H1 (cell line): ENCODE measurements at regions not wholly inside any gene's neighbourhood (a gene's known extent, or its start where the extent isn't known, plus 50 kb on each side); places are given as distances from the start of the nearest gene placed in this dataset.

Source experiments
- CTCF ChIA-PET: fragments of 300-600 bp; sonication (Branson Sonifier 250); formaldehyde crosslinking; loops from one replicate; lab custom pipeline; 2021; ENCODE audit not compliant: partially characterized antibody; lab: Charles Lee
- POLR2A ChIA-PET: fragments of 300-600 bp; sonication (Branson Sonifier 250); formaldehyde crosslinking; loops from one replicate; lab custom pipeline; 2021; ENCODE audit warnings: inconsistent platforms; ENCODE audit not compliant: partially characterized antibody; lab: Charles Lee
- DNase-seq, 2 experiments: peaks; one replicate each; pipeline versions ENCODE4 v3.0.0 to v3.0.0-alpha.2; 2010 to 2022; ENCODE audit warnings: low spot score in 2 of 2, low read depth in 1 of 2, mixed read lengths in 1 of 2
- FAIRE-seq: peaks from 2 replicates; lab custom pipeline; 2011; peaks lifted over from hg19 to GRCh38; lab: Jason Lieb, UNC
- H2AFZ ChIP-seq: 2 replicates; pipeline ENCODE4 v1.8.1; 2012; ENCODE audit warnings: low read length, inconsistent platforms
- H2AK5ac ChIP-seq: 2 replicates; pipeline ENCODE4 v1.6.1; 2013; ENCODE audit warnings: low read depth, low read length
- H2BK120ac ChIP-seq: replicated peaks from 2 replicates; pipeline ENCODE3; 2013; ENCODE audit warnings: low read depth, low read length, inconsistent platforms
- H2BK12ac ChIP-seq: 2 replicates; pipeline ENCODE4 v1.6.1; 2013; ENCODE audit warnings: low read depth, low read length
- H2BK15ac ChIP-seq: 2 replicates; pipeline ENCODE4 v1.6.1; 2013; ENCODE audit warnings: low read length
- H2BK20ac ChIP-seq: 2 replicates; pipeline ENCODE4 v1.6.1; 2013; ENCODE audit warnings: low read length
- H2BK5ac ChIP-seq: 2 replicates; pipeline ENCODE4 v1.6.1; 2013; ENCODE audit warnings: low read depth, low read length
- H3K14ac ChIP-seq: 2 replicates; pipeline ENCODE4 v1.6.1; 2013; ENCODE audit warnings: inconsistent platforms; ENCODE audit not compliant: insufficient read length
- H3K18ac ChIP-seq: 2 replicates; pipeline ENCODE4 v1.6.1; 2013; ENCODE audit warnings: low read length; ENCODE audit errors: extremely low read depth
- H3K23ac ChIP-seq: 2 replicates; pipeline ENCODE4 v1.6.1; 2013; ENCODE audit warnings: inconsistent platforms; ENCODE audit not compliant: insufficient read length
- H3K23me2 ChIP-seq: 2 replicates; pipeline ENCODE4 v1.6.1; 2013; ENCODE audit warnings: low read depth, low read length
- H3K27ac ChIP-seq: 2 replicates; pipeline ENCODE4 v1.6.1; 2011; ENCODE audit warnings: low read depth, low read length, inconsistent platforms
- H3K27me3 ChIP-seq, 4 experiments: replicated peaks in 1 of 4; 1 replicate in 1 of 4; 2 replicates in 3 of 4; pipeline versions ENCODE4 v1.6.1 to v1.8.1; 2011 to 2013; ENCODE audit warnings: low read length in 3 of 4, mild to moderate bottlenecking in 3 of 4, inconsistent platforms in 2 of 4, mixed read lengths in 2 of 4, moderate library complexity in 1 of 4; ENCODE audit not compliant: control insufficient read depth in 3 of 4, insufficient read depth in 3 of 4; ENCODE audit errors: extremely low read depth in 1 of 4
- H3K36me3 ChIP-seq, 4 experiments: 2 replicates each; pipeline versions ENCODE4 v1.6.1 to v1.8.1; 2011 to 2013; ENCODE audit warnings: mild to moderate bottlenecking in 4 of 4, low read length in 3 of 4, moderate library complexity in 2 of 4, control low read depth in 1 of 4, inconsistent platforms in 1 of 4; ENCODE audit not compliant: insufficient read depth in 4 of 4, control insufficient read depth in 2 of 4
- H3K4ac ChIP-seq: replicated peaks from 2 replicates; pipeline ENCODE3; 2013; ENCODE audit warnings: low read length, low read depth, mixed read lengths, inconsistent platforms; ENCODE audit not compliant: insufficient read length
- H3K4me1 ChIP-seq, 4 experiments: replicated peaks in 1 of 4; 1 replicate in 1 of 4; 2 replicates in 3 of 4; pipeline versions ENCODE4 v1.6.1 to v1.8.1; 2011 to 2013; ENCODE audit warnings: low read length in 3 of 4, inconsistent platforms in 2 of 4, mixed read lengths in 1 of 4; ENCODE audit not compliant: insufficient read depth in 4 of 4, control insufficient read depth in 3 of 4
- H3K4me2 ChIP-seq, 2 experiments: 2 replicates each; pipeline versions ENCODE4 v1.6.1 to v1.8.1; 2011 to 2013; ENCODE audit warnings: low read depth in 2 of 2, low read length in 2 of 2, control low read depth in 1 of 2, inconsistent platforms in 1 of 2, mild to moderate bottlenecking in 1 of 2; ENCODE audit not compliant: insufficient read depth in 1 of 2
- H3K4me3 ChIP-seq, 4 experiments: fragments of 200-600, 300-600 bp in 1 of 4; sonication (generic), shearing (Covaris generic), sonication (Bioruptor Twin) in 1 of 4; 2 replicates each; pipeline versions ENCODE4 v1.5.1 to v1.8.1; 2011 to 2016; ENCODE audit warnings: low read length in 4 of 4, low read depth in 3 of 4, control low read depth in 2 of 4, inconsistent platforms in 2 of 4, mild to moderate bottlenecking in 2 of 4, mixed read lengths in 1 of 4, moderate library complexity in 1 of 4; ENCODE audit not compliant: insufficient read depth in 2 of 4; ENCODE audit errors: extremely low read depth in 1 of 4
- H3K56ac ChIP-seq: replicated peaks from 2 replicates; pipeline ENCODE3; 2013; ENCODE audit warnings: low read depth, mild to moderate bottlenecking, mixed read lengths, low read length, inconsistent platforms; ENCODE audit not compliant: insufficient read length
- H3K79me1 ChIP-seq: 2 replicates; pipeline ENCODE4 v1.6.1; 2013; ENCODE audit warnings: low read depth, low read length, control low read depth
- H3K79me2 ChIP-seq, 2 experiments: 2 replicates each; pipeline versions ENCODE4 v1.6.1 to v1.8.1; 2012 to 2013; ENCODE audit warnings: low read length in 2 of 2, mild to moderate bottlenecking in 2 of 2, inconsistent platforms in 1 of 2; ENCODE audit not compliant: insufficient read depth in 2 of 2, control insufficient read depth in 1 of 2
- H3K9ac ChIP-seq, 4 experiments: replicated peaks in 1 of 4; 1 replicate in 1 of 4; 2 replicates in 3 of 4; pipeline versions ENCODE4 v1.6.1 to v1.8.1; 2011 to 2013; ENCODE audit warnings: low read depth in 3 of 4, low read length in 3 of 4, control low read depth in 2 of 4, mild to moderate bottlenecking in 2 of 4, moderate library complexity in 2 of 4, inconsistent platforms in 1 of 4; ENCODE audit errors: extremely low read depth in 1 of 4
- H3K9me3 ChIP-seq, 2 experiments: 2 replicates each; pipeline versions ENCODE4 v1.6.1 to v1.8.1; 2012 to 2013; ENCODE audit warnings: mild to moderate bottlenecking in 2 of 2, moderate library complexity in 2 of 2, control low read depth in 1 of 2, inconsistent platforms in 1 of 2, low read depth in 1 of 2, low read length in 1 of 2, mixed read lengths in 1 of 2; ENCODE audit not compliant: insufficient read depth in 2 of 2
- H4K20me1 ChIP-seq, 2 experiments: replicated peaks in 1 of 2; 2 replicates each; pipeline versions ENCODE3 to v1.8.1; 2011 to 2013; ENCODE audit warnings: inconsistent platforms in 2 of 2, low read length in 2 of 2, mild to moderate bottlenecking in 1 of 2; ENCODE audit not compliant: insufficient read depth in 2 of 2, control insufficient read depth in 1 of 2
- H4K5ac ChIP-seq: 2 replicates; pipeline ENCODE4 v1.6.1; 2013; ENCODE audit warnings: low read length, low read depth, mixed read lengths, inconsistent platforms; ENCODE audit not compliant: insufficient read length
- H4K8ac ChIP-seq: 2 replicates; pipeline ENCODE4 v1.8.0; 2013; ENCODE audit warnings: mild to moderate bottlenecking, moderate library complexity, low read length, inconsistent platforms; ENCODE audit not compliant: insufficient read depth; ENCODE audit errors: extremely low read depth
- H4K91ac ChIP-seq: replicated peaks from 2 replicates; pipeline ENCODE3; 2013; ENCODE audit warnings: low read length, mixed read lengths, inconsistent platforms; ENCODE audit not compliant: insufficient read length
- BACH1 ChIP-seq: IDR thresholded peaks from 2 replicates; pipeline ENCODE4 v1.6.1; 2012; ENCODE audit warnings: low read length, improper control_type of control experiment
- CBX5 ChIP-seq: fragments of 300-800, 300-1000 bp; sonication (generic); IDR thresholded peaks from 2 replicates; pipeline ENCODE4 v1.7.1; 2016; ENCODE audit warnings: antibody characterized with exemption, low read length, low read depth
- CREB1 ChIP-seq: IDR thresholded peaks from 2 replicates; pipeline ENCODE4 v1.6.1; 2012; ENCODE audit warnings: inconsistent platforms
- EGR1 ChIP-seq: IDR thresholded peaks from 2 replicates; pipeline ENCODE4 v1.6.1; 2011; ENCODE audit warnings: low read depth, low read length, borderline replicate concordance
- HDAC6 ChIP-seq: IDR thresholded peaks from one replicate; pipeline ENCODE4 v1.7.1; 2012; ENCODE audit warnings: low read depth, mild to moderate bottlenecking, inconsistent platforms, low read length, moderate library complexity
- JUN ChIP-seq: IDR thresholded peaks from 2 replicates; pipeline ENCODE4 v1.6.1; 2011; ENCODE audit warnings: low read depth, mild to moderate bottlenecking, improper control_type of control experiment, low read length
- RNF2 ChIP-seq: fragments of 200-900, 300-1000 bp; sonication (generic); IDR thresholded peaks from 2 replicates; pipeline ENCODE4 v1.7.1; 2016; ENCODE audit warnings: borderline replicate concordance, low read depth, mild to moderate bottlenecking, antibody characterized with exemption, low read length; ENCODE audit not compliant: poor library complexity, severe bottlenecking; ENCODE audit errors: missing control alignments
- SAP30 ChIP-seq: fragments of 300-600 bp; sonication (generic); IDR thresholded peaks from 2 replicates; pipeline ENCODE4 v1.7.1; 2012; ENCODE audit warnings: low read length, moderate library complexity, mild to moderate bottlenecking, inconsistent platforms; ENCODE audit not compliant: insufficient read depth, insufficient replicate concordance
- SIN3A ChIP-seq, 2 experiments: IDR thresholded peaks in 1 of 2; conservative IDR thresholded peaks in 1 of 2; 2 replicates each; pipeline ENCODE4 v1.6.1; 2011 to 2012; ENCODE audit warnings: low read length in 2 of 2, improper control_type of control experiment in 1 of 2, low read depth in 1 of 2, mild to moderate bottlenecking in 1 of 2
- SIRT6 ChIP-seq: IDR thresholded peaks from one replicate; pipeline ENCODE4 v1.7.1; 2012; ENCODE audit warnings: low read length, inconsistent platforms
- SIX5 ChIP-seq: IDR thresholded peaks from 2 replicates; pipeline ENCODE4 v1.6.1; 2011; ENCODE audit warnings: mild to moderate bottlenecking, low read depth, low read length
- TAF7 ChIP-seq: optimal IDR thresholded peaks from 2 replicates; pipeline ENCODE3; 2011; ENCODE audit warnings: low read depth, mild to moderate bottlenecking, inconsistent platforms, low read length, moderate library complexity, borderline replicate concordance
- TEAD4 ChIP-seq: IDR thresholded peaks from 2 replicates; pipeline ENCODE4 v1.6.1; 2012; ENCODE audit warnings: low read depth, low read length, inconsistent platforms, mixed read lengths
- WGBS, 2 experiments: shearing (Covaris generic) in 1 of 2; methylation state at CpG; one replicate each; pipeline versions ENCODE4 v1.1.6 to v1.1.7; 2013 to 2015; ENCODE audit warnings: low lambda C conversion rate in 2 of 2, mixed read lengths in 2 of 2, inconsistent platforms in 1 of 2, low coverage in 1 of 2, missing lambda C conversion rate in 1 of 2; ENCODE audit not compliant: insufficient replicate concordance in 2 of 2, insufficient coverage in 1 of 2, insufficient read length in 1 of 2; ENCODE audit errors: extremely low coverage in 1 of 2, missing lambda C conversion rate in 1 of 2; 5-methylcytosine and 5-hydroxymethylcytosine counted together
- TF ChIP-seq, protein P1 (sequence below): IDR thresholded peaks from 2 replicates; pipeline ENCODE4 v1.6.1; 2012; ENCODE audit warnings: inconsistent platforms

DNA sequence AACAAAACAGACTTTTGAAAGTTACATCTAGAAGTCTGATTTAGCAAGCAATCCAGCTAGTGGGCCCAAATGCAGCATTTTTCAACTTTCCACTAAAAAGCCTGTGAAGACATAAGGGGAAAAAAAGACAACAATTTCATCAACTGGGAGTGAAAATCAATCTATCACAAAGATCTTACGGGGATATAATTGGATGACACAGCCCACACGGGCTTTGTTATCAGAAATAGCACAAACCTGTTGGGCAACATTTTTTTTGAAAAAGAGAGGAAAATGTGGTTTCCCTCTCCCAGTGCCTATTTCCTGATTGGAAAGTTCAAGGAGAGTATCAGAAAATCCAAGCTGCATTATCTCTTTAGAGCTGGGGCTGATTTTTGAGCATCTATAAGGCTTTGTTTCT, 132.7 kb downstream of the EVA1A start:
- Histone ChIP-seq H3K36me3 (no peaks in the 10 kb centered on the region), H3K27me3 (no peaks in the 10 kb centered on the region), H3K4ac (no peak overlapping the region), H3K18ac (no peak overlapping the region), H3K14ac (no peak overlapping the region), H3K27ac (no peak overlapping the region), H2AFZ (no peak overlapping the region), H3K23ac (no peak overlapping the region), H4K5ac (no peak overlapping the region), H4K8ac (no peak overlapping the region), H3K79me2 (no peaks in the 10 kb centered on the region), H2BK15ac (no peak overlapping the region), H2BK5ac (no peak overlapping the region), H3K9ac (no peak overlapping the region), H3K23me2 (no peaks in the 10 kb centered on the region; the same call in 1 of the 2 replicates), H4K91ac (no peak overlapping the region), H2BK20ac (no peak overlapping the region), H3K4me3 (no peak overlapping the region), H2BK120ac (no peak overlapping the region), H3K4me2 (no peak overlapping the region), H3K79me1 (no peaks in the 10 kb centered on the region), H3K56ac (no peak overlapping the region), H2BK12ac (no peak overlapping the region), H3K4me1 (peaks cover 4 to 16% (median 7%) of the 10 kb centered on the region in 4 experiments; a peak in 6 of 7 replicates), H2AK5ac (no peak overlapping the region), H4K20me1 (no peaks in the 10 kb centered on the region), H3K9me3 (no peaks in the 10 kb centered on the region)
- no peak for DNase-seq
- FAIRE-seq = peak; percentile 28
- POLR2A ChIA-PET = no interaction called here
- TF ChIP-seq CREB1 (no peak), TEAD4 (no peak), HDAC6 (no peak), SIRT6 (no peak), EGR1 (no peak), SIX5 (no peak), SAP30 (no peak), TAF7 (no peak), SIN3A (conservative IDR thresholded peaks at IDR 0.05 in 1 of 2, IDR thresholded peaks at IDR 0.05 in 1 of 2; ENCODE audit: low read depth in 1 of 2, low read length in 2 of 2) (no peak), BACH1 (no peak), RNF2 (no peak), CBX5 (no peak), JUN (no peak)
- TF ChIP-seq, protein P1, sequence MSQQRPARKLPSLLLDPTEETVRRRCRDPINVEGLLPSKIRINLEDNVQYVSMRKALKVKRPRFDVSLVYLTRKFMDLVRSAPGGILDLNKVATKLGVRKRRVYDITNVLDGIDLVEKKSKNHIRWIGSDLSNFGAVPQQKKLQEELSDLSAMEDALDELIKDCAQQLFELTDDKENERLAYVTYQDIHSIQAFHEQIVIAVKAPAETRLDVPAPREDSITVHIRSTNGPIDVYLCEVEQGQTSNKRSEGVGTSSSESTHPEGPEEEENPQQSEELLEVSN = no peak
- WGBS, 2 experiments = 73% methylated on average over 2 of the region's 2 CpGs; no CpG with 5 or more reads in 1 of the 2 experiments
- CTCF ChIA-PET = interaction anchor here (0.9 to 1.6 kb wide), 3 partner anchors 11 to 271 kb away, joined by 3 to 4 read pairs (median 4); no protein-coding TSS in a partner anchor
